ENCODE measurements at regions not wholly inside any gene's neighbourhood (a gene's known extent, or its start where the extent isn't known, plus 50 kb on each side); places are given as distances from the start of the nearest gene placed in this dataset.
"Not testable (repeated sequence)": the region's sequence is repeated elsewhere in the genome, so short reads cannot be mapped to it uniquely, and the experiment has no call there.

GRCh38 chr2:239644011-239644410, 243.2 kb upstream of the HDAC4 start:
- H3K27me3 ChIP-seq (ENCODE audit: control insufficient read depth, extremely low read depth, insufficient read depth, low read length) = no peaks in the 10 kb centered on the region
- dilution Hi-C loops (cut with MboI; ENCODE audit: extremely low pct_ligation_motif_present, low sequenced_read_pairs) = no loop called here
- no peak for FAIRE-seq
- no peak overlapping the region for H3K4me3 ChIP-seq (ENCODE audit: control insufficient read depth in 2 of 3, extremely low read depth in 1 of 3, insufficient read depth in 2 of 3, low read depth in 1 of 3, low read length in 3 of 3)
- TF ChIP-seq CTCF (optimal IDR thresholded peaks at IDR 0.05 in 1 of 3, IDR thresholded peaks at IDR 0.05 in 1 of 3, conservative IDR thresholded peaks at IDR 0.05 in 1 of 3; ENCODE audit: extremely low read depth in 1 of 3, insufficient read depth in 2 of 3, low read length in 3 of 3) (peak in 1 of 3 experiments; percentile 4), EZH2 (IDR thresholded peaks at IDR 0.05; ENCODE audit: low read length) (no peak)
- no peaks in the 10 kb centered on the region for H3K79me2 ChIP-seq (ENCODE audit: control insufficient read depth, insufficient read depth, low read length)
- no peaks in the 10 kb centered on the region for H3K36me3 ChIP-seq (ENCODE audit: control insufficient read depth in 2 of 2, extremely low read depth in 1 of 2, insufficient read depth in 2 of 2, low read length in 2 of 2)
- no peaks in the 10 kb centered on the region for H3K9me1 ChIP-seq (ENCODE audit: control insufficient read depth, extremely low read depth, insufficient read depth, low read length)
- no peaks in the 10 kb centered on the region for H4K20me1 ChIP-seq (ENCODE audit: control insufficient read depth, extremely low read depth, insufficient read depth, low read length)
- no peak for DNase-seq (ENCODE audit: low read depth, low spot score)
- H3K4me1 ChIP-seq (ENCODE audit: control insufficient read depth, extremely low read depth, insufficient read depth, low read length) = no peaks in the 10 kb centered on the region
- H3K9ac ChIP-seq (ENCODE audit: control insufficient read depth, extremely low read depth, insufficient read depth, low read length) = no peak overlapping the region
- no peak overlapping the region for H2AFZ ChIP-seq (ENCODE audit: control insufficient read depth, low read length)
- peaks cover 6% of the 10 kb centered on the region for H3K9me3 ChIP-seq (ENCODE audit: control insufficient read depth, low read depth, low read length)
- H3K27ac ChIP-seq (ENCODE audit: control insufficient read depth, insufficient read depth, low read length) = no peak overlapping the region
- no peak overlapping the region for H3K4me2 ChIP-seq (ENCODE audit: control insufficient read depth, extremely low read depth, insufficient read depth, low read depth, low read length)

DNA sequence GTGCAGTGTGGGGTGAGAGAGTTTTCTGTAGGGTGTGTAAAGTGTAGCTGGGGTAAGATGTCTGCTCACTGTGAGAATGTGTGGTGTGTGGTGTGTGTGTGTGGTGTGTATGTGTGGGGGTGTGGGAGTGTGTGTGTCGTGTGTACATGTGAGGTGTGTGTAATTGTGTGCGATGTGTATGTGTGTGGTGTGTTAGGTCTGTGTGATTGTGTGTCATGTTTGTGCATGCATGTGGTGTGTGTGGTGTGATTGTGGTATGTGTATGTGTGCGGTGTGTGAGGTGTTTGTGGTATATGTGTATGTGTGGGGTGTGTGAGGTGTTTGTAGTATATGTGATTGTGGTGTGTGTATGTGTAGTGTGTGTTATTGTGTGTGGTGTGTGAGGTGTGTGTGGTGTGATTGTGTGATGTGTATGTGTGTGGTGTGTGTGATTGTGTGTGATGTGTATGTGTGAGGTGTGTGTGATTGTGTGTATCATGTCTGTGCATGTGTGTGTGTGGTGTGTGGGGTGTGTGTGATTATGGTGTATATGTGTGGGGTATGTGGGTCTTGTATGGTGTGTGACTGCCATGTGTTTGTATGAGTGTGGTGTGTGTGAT, 241.7 kb upstream of the HDAC4 start:
- no peak for DNase-seq (ENCODE audit: low read depth, low spot score)
- Histone ChIP-seq H3K27me3 (ENCODE audit: control insufficient read depth, extremely low read depth, insufficient read depth, low read length) (no peaks in the 10 kb centered on the region), H3K27ac (ENCODE audit: control insufficient read depth, insufficient read depth, low read length) (no peak overlapping the region), H3K4me3 (ENCODE audit: control insufficient read depth in 2 of 3, extremely low read depth in 1 of 3, insufficient read depth in 2 of 3, low read depth in 1 of 3, low read length in 3 of 3) (no peak overlapping the region), H2AFZ (ENCODE audit: control insufficient read depth, low read length) (no peak overlapping the region), H3K4me1 (ENCODE audit: control insufficient read depth, extremely low read depth, insufficient read depth, low read length) (no peaks in the 10 kb centered on the region), H3K4me2 (ENCODE audit: control insufficient read depth, extremely low read depth, insufficient read depth, low read depth, low read length) (no peak overlapping the region), H3K36me3 (ENCODE audit: control insufficient read depth in 2 of 2, extremely low read depth in 1 of 2, insufficient read depth in 2 of 2, low read length in 2 of 2) (no peaks in the 10 kb centered on the region), H4K20me1 (ENCODE audit: control insufficient read depth, extremely low read depth, insufficient read depth, low read length) (no peaks in the 10 kb centered on the region), H3K79me2 (ENCODE audit: control insufficient read depth, insufficient read depth, low read length) (no peaks in the 10 kb centered on the region), H3K9ac (ENCODE audit: control insufficient read depth, extremely low read depth, insufficient read depth, low read length) (no peak overlapping the region), H3K9me1 (ENCODE audit: control insufficient read depth, extremely low read depth, insufficient read depth, low read length) (no peaks in the 10 kb centered on the region), H3K9me3 (ENCODE audit: control insufficient read depth, low read depth, low read length) (peaks cover 6% of the 10 kb centered on the region)
- FAIRE-seq = peak; percentile 56
- dilution Hi-C loops (cut with MboI; ENCODE audit: extremely low pct_ligation_motif_present, low sequenced_read_pairs) = no loop called here
- TF ChIP-seq EZH2 (IDR thresholded peaks at IDR 0.05; ENCODE audit: low read length) = no peak
- TF ChIP-seq CTCF (optimal IDR thresholded peaks at IDR 0.05 in 1 of 3, IDR thresholded peaks at IDR 0.05 in 1 of 3, conservative IDR thresholded peaks at IDR 0.05 in 1 of 3; ENCODE audit: extremely low read depth in 1 of 3, insufficient read depth in 2 of 3, low read length in 3 of 3) = no peak

DNA sequence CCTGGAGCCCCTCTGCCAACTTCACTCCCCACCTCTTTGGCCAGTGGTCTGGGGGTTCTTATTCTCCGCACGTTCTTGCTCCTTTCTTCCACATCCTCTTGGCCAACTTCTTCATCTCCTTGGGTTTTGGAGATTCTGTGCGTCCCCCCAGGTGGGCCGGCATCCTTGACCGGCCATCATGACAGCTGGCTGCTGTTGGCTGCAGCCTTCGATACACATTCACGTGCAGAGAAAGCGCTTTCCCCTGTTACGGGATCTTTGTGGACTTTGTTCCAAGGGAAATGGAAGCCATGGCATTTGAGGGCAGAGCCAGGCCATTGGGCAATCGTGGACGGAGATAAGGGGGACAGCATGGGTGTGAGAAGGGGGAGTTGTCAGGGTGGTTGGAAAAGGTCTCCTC, 241.1 kb upstream of the HDAC4 start:
- DNase-seq (ENCODE audit: low read depth, low spot score); H3K9me3 ChIP-seq (ENCODE audit: control insufficient read depth, low read depth, low read length); H3K9me1 ChIP-seq (ENCODE audit: control insufficient read depth, extremely low read depth, insufficient read depth, low read length); H3K27ac ChIP-seq (ENCODE audit: control insufficient read depth, insufficient read depth, low read length); H3K27me3 ChIP-seq (ENCODE audit: control insufficient read depth, extremely low read depth, insufficient read depth, low read length); H4K20me1 ChIP-seq (ENCODE audit: control insufficient read depth, extremely low read depth, insufficient read depth, low read length); H3K9ac ChIP-seq (ENCODE audit: control insufficient read depth, extremely low read depth, insufficient read depth, low read length); H2AFZ ChIP-seq (ENCODE audit: control insufficient read depth, low read length); H3K4me1 ChIP-seq (ENCODE audit: control insufficient read depth, extremely low read depth, insufficient read depth, low read length); dilution Hi-C loops (cut with MboI; ENCODE audit: extremely low pct_ligation_motif_present, low sequenced_read_pairs); H3K4me2 ChIP-seq (ENCODE audit: control insufficient read depth, extremely low read depth, insufficient read depth, low read depth, low read length); H3K79me2 ChIP-seq (ENCODE audit: control insufficient read depth, insufficient read depth, low read length); H3K4me3 ChIP-seq (ENCODE audit: control insufficient read depth in 2 of 3, extremely low read depth in 1 of 3, insufficient read depth in 2 of 3, low read depth in 1 of 3, low read length in 3 of 3); H3K36me3 ChIP-seq (ENCODE audit: control insufficient read depth in 2 of 2, extremely low read depth in 1 of 2, insufficient read depth in 2 of 2, low read length in 2 of 2); FAIRE-seq: not testable (repeated sequence)

Data from keratinocyte (primary cell).